ENCODE measurements at regions not wholly inside any gene's neighbourhood (a gene's known extent, or its start where the extent isn't known, plus 50 kb on each side); places are given as distances from the start of the nearest gene placed in this dataset.
A peak's percentile ranks its signal among the peaks of the same experiment; 100 is the strongest.
"Not testable (repeated sequence)": the region's sequence is repeated elsewhere in the genome, so short reads cannot be mapped to it uniquely, and the experiment has no call there.

GRCh38 chr3:168961271-168961670, 702.2 kb downstream of the MECOM start:
- Histone ChIP-seq H3K27me3 (ENCODE audit: control insufficient read depth, insufficient read depth, low read length) (no peaks in the 10 kb centered on the region), H3K36me3 (replicated peaks; ENCODE audit: control insufficient read depth, insufficient read depth, low read length) (no peaks in the 10 kb centered on the region), H3K4me3 (ENCODE audit: insufficient read depth, low read depth, low read length) (no peak overlapping the region)
- no peak for DNase-seq

- no peaks in the 10 kb centered on the region for H3K27me3 ChIP-seq (ENCODE audit: control insufficient read depth, insufficient read depth, low read length)
- H3K4me3 ChIP-seq (ENCODE audit: insufficient read depth, low read depth, low read length): no peak overlapping the region
- no peaks in the 10 kb centered on the region for H3K36me3 ChIP-seq (replicated peaks; ENCODE audit: control insufficient read depth, insufficient read depth, low read length)
- DNase-seq: no peak
These were observed 703.8 kb downstream of the MECOM start for GRCh38 chr3:168959731-168960130.

DNA sequence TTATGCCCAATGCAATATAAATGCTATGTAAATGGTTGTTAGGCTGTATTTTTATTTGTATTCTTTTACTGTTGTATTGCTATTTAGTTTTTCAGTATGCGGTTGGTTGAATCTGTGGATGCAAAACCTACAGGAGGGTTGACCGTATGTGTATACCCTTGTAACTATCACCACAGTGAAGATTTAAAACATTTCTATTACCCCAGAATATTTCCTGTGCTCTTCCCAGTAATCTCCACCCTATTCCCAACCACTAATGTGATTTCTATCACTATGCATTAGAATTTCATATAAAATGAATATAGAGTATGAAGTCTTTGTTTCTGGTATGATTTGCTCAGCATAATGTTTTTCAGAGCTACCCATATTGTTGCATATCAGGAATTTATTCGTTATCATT, 705.0 kb downstream of the MECOM start:
- Histone ChIP-seq H3K27me3 (ENCODE audit: control insufficient read depth, insufficient read depth, low read length) (no peaks in the 10 kb centered on the region), H3K4me3 (ENCODE audit: insufficient read depth, low read depth, low read length) (no peak overlapping the region)
- DNase-seq: no peak

GRCh38 chr3:168956076-168956475, 707.4 kb downstream of the MECOM start:
- Histone ChIP-seq H3K27me3 (ENCODE audit: control insufficient read depth, insufficient read depth, low read length) (no peaks in the 10 kb centered on the region), H3K36me3 (replicated peaks; ENCODE audit: control insufficient read depth, insufficient read depth, low read length) (no peaks in the 10 kb centered on the region), H3K4me3 (ENCODE audit: insufficient read depth, low read depth, low read length) (no peak overlapping the region)
- DNase-seq: no peak

More for the DNA sequence above, 705.0 kb downstream of the MECOM start:
- H3K36me3 ChIP-seq (replicated peaks; ENCODE audit: control insufficient read depth, insufficient read depth, low read length): no peaks in the 10 kb centered on the region

DNA sequence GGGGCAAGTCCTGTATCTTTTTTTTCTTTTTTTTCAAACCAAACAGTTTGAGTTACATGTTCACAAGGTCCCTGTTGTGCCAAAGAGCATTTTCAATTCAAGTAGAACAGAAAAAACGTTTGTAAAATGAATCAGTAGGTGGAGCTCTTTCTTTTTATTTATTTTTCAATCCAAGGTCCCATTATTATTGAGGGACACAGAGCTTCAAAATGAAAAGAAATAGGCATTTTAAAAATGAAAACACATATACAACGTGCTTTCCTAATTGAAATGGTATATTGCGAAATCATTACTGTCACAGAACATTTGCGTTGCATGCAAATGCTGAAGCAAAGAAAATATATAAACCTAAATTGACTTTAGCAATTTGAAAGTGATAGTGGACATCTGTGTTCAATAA, 711.0 kb downstream of the MECOM start:
- Histone ChIP-seq H3K4me3 (ENCODE audit: insufficient read depth, low read depth, low read length) (no peak overlapping the region), H3K27me3 (ENCODE audit: control insufficient read depth, insufficient read depth, low read length) (no peaks in the 10 kb centered on the region), H3K36me3 (replicated peaks; ENCODE audit: control insufficient read depth, insufficient read depth, low read length) (no peaks in the 10 kb centered on the region)
- no peak for DNase-seq

DNA sequence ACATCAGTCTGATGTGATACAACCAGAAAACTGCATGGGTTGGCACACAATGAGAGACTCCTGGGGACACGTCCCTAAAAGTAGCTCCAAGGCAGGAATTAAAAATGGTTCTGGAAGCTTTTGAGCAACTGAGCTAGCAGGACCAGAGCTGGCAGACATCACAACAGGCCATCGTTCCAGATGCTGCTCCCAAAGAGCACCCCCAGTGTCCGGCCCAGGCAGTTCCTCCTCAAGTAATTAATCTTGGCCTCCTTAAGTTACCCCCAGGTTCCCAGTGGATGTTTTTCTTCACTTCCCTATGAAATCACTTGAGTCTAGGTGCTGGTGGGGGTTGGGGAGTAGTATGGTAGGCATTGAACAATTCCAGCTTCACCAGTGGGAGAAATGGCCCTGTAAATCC, 711.6 kb downstream of the MECOM start:
- H3K4me3 ChIP-seq (ENCODE audit: insufficient read depth, low read depth, low read length): no peak overlapping the region
- DNase-seq: no peak
- H3K36me3 ChIP-seq (replicated peaks; ENCODE audit: control insufficient read depth, insufficient read depth, low read length): no peaks in the 10 kb centered on the region
- no peaks in the 10 kb centered on the region for H3K27me3 ChIP-seq (ENCODE audit: control insufficient read depth, insufficient read depth, low read length)

DNA sequence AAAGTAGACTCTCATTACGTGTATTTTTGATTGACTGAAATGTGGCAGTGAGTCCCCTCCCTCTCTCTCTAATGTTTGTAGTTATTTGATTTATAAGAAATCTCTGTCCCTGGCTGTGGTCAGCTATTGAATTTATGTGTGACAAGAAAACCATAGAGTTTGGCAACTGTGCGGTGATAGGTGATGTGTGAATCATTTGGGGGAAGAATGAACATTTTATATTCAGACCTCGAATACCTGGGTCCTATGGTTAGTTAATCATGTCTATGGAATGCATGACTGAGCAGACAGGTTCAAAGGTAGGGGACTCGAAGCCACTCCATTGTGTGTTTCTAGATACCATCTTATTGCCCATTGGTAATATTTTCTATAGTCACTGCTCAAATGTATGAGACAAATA, 712.1 kb downstream of the MECOM start:
- no peaks in the 10 kb centered on the region for H3K27me3 ChIP-seq (ENCODE audit: control insufficient read depth, insufficient read depth, low read length)
- no peaks in the 10 kb centered on the region for H3K36me3 ChIP-seq (replicated peaks; ENCODE audit: control insufficient read depth, insufficient read depth, low read length)
- H3K4me3 ChIP-seq (ENCODE audit: insufficient read depth, low read depth, low read length): no peak overlapping the region
- no peak for DNase-seq

GRCh38 chr3:168950622-168951021, 712.9 kb downstream of the MECOM start:
- Histone ChIP-seq H3K4me3 (ENCODE audit: insufficient read depth, low read depth, low read length) (no peak overlapping the region), H3K27me3 (ENCODE audit: control insufficient read depth, insufficient read depth, low read length) (no peaks in the 10 kb centered on the region), H3K36me3 (replicated peaks; ENCODE audit: control insufficient read depth, insufficient read depth, low read length) (no peaks in the 10 kb centered on the region)
- no peak for DNase-seq

- Histone ChIP-seq H3K36me3 (replicated peaks; ENCODE audit: control insufficient read depth, insufficient read depth, low read length) (no peaks in the 10 kb centered on the region), H3K4me3 (ENCODE audit: insufficient read depth, low read depth, low read length) (no peak overlapping the region), H3K27me3 (ENCODE audit: control insufficient read depth, insufficient read depth, low read length) (no peaks in the 10 kb centered on the region)
- DNase-seq: peak; percentile 18
These were observed 723.8 kb downstream of the MECOM start for GRCh38 chr3:168939651-168940238.

DNA sequence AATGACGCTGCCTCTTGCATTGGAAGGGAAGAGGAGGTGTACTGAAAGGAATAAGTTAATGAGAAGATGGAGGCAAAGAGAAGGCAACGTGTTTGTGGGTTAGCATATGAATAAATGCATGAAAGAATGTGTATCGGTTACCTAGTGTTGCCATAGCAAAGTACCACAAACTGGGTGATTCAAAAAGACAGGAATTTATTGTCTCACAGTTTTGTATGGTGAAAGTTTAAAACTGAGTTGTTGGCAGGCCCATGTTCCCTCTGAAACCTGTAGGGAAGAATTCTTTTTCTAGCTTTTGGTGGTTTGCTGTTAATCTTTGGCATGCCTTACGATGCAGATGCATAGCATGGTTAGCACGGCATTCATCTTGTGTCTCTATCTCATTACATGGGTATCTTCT, 729.9 kb downstream of the MECOM start:
- no peak for DNase-seq
- H3K27me3 ChIP-seq (ENCODE audit: control insufficient read depth, insufficient read depth, low read length): no peaks in the 10 kb centered on the region
- H3K4me3 ChIP-seq (ENCODE audit: insufficient read depth, low read depth, low read length): no peak overlapping the region
- H3K36me3 ChIP-seq (replicated peaks; ENCODE audit: control insufficient read depth, insufficient read depth, low read length): no peaks in the 10 kb centered on the region

DNA sequence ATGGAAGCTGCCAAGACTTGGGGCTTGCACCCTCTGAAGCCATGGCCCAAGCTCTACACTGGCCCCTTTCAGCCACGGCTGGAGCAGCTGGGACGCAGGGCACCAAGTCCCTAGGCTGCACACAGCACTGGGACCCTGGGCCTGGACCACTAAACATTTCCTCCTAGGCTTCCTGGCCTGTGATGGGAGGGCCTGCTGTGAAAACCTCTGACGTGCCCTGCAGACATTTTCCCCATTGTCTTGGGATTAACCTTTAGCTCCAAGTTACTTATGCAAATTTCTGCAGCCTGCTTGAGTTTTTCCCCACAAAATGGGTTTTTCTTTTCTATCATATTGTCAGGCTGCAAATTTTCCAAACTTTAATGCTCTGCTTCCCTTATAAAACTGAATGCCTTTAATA, 733.5 kb downstream of the MECOM start:
- not testable (repeated sequence) for H3K27me3 ChIP-seq (ENCODE audit: control insufficient read depth, insufficient read depth, low read length); DNase-seq; H3K4me3 ChIP-seq (ENCODE audit: insufficient read depth, low read depth, low read length); H3K36me3 ChIP-seq (replicated peaks; ENCODE audit: control insufficient read depth, insufficient read depth, low read length)

DNA sequence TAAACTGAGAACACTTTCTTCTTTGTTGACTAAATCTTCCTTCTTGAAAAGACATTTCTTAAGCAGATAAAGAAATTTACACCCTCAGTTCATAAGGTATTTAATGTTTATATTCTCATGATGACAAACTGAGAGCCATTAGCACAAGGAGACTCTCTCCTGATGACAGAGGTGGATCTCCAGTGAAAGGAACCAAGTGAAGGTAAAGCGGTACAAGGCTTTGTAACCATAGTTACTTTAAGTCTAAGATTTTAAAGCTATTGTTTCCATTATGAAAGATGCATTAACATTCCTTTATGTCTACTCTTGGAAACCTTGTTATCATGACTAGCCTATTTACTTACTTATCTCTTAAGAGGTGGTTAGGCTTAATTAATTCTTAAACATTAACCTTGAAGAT, 737.1 kb downstream of the MECOM start:
- no peaks in the 10 kb centered on the region for H3K27me3 ChIP-seq (ENCODE audit: control insufficient read depth, insufficient read depth, low read length)
- DNase-seq: no peak
- no peak overlapping the region for H3K4me3 ChIP-seq (ENCODE audit: insufficient read depth, low read depth, low read length)

DNA sequence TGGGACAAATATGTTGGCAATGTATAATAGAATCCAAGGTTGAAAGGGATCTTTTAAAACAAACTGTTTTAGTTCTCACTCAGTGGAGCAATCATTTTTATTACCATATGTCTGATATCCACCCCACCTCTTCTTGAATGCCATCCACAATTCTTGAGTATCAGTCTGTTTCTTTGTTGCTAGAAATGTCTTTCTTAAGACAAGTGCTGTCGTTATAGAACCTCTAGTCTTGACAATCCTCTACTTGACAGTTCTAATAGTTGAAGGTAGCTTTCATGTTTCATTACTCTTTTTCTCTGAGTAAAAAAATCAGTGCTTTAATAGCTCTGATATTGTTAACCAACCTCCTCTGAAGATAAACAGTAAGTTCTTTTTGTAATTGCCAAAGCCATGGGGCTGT, 737.9 kb downstream of the MECOM start:
- no peaks in the 10 kb centered on the region for H3K27me3 ChIP-seq (ENCODE audit: control insufficient read depth, insufficient read depth, low read length)
- H3K36me3 ChIP-seq (replicated peaks; ENCODE audit: control insufficient read depth, insufficient read depth, low read length): no peaks in the 10 kb centered on the region
- no peak overlapping the region for H3K4me3 ChIP-seq (ENCODE audit: insufficient read depth, low read depth, low read length)
- DNase-seq: no peak

More for the DNA sequence above, 737.1 kb downstream of the MECOM start:
- H3K36me3 ChIP-seq (replicated peaks; ENCODE audit: control insufficient read depth, insufficient read depth, low read length): no peaks in the 10 kb centered on the region

DNA sequence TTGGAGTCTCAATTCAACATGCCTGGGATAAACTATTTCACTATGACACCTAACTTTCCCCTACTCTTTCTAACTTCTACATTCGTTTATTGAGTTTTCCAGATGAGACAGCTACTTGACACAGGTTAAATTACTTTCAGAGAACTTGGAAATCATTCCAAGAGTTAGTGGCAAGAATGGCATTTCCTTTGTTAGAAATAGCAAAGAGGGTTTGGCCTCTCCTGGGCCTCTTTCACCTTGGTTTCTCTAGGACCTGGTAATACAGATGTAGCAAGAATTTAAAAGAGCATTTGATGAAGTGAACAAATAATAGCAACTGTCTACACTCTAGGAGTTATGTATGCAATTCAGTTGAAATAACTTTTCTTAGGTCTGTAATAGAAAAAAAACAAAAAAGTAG, 748.9 kb downstream of the MECOM start:
- no peaks in the 10 kb centered on the region for H3K36me3 ChIP-seq (replicated peaks; ENCODE audit: control insufficient read depth, insufficient read depth, low read length)
- no peaks in the 10 kb centered on the region for H3K27me3 ChIP-seq (ENCODE audit: control insufficient read depth, insufficient read depth, low read length)
- no peak for DNase-seq
- H3K4me3 ChIP-seq (ENCODE audit: insufficient read depth, low read depth, low read length): no peak overlapping the region

DNA sequence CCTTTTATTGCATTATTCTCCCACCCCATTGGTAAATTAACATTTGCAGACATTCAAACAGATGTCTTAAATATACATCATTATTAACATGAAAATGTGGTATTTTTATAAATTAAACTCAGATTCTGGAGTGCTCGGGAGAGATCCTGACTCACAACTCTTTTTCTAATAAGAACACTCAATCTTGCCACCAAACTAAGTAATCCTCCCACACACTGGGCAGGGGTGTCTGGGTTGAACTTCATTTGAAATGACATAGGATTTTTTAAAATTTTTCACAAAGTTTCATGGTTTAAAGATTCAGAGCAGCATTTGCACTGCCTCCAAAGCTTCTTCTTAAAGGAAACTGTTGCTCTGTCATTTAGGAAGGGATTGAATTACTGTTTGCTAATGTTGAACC, 754.3 kb downstream of the MECOM start:
- H3K27me3 ChIP-seq (ENCODE audit: control insufficient read depth, insufficient read depth, low read length): no peaks in the 10 kb centered on the region
- no peaks in the 10 kb centered on the region for H3K36me3 ChIP-seq (replicated peaks; ENCODE audit: control insufficient read depth, insufficient read depth, low read length)
- H3K4me3 ChIP-seq (ENCODE audit: insufficient read depth, low read depth, low read length): no peak overlapping the region
- no peak for DNase-seq

GRCh38 chr3:168895419-168895818, 768.1 kb downstream of the MECOM start:
- no peaks in the 10 kb centered on the region for H3K36me3 ChIP-seq (replicated peaks; ENCODE audit: control insufficient read depth, insufficient read depth, low read length)
- no peaks in the 10 kb centered on the region for H3K27me3 ChIP-seq (ENCODE audit: control insufficient read depth, insufficient read depth, low read length)
- no peak overlapping the region for H3K4me3 ChIP-seq (ENCODE audit: insufficient read depth, low read depth, low read length)
- DNase-seq: no peak
